Stomach (tissue), 4 donors: ENCODE measurements at regions not wholly inside any gene's neighbourhood (a gene's known extent, or its start where the extent isn't known, plus 50 kb on each side); places are given as distances from the start of the nearest gene placed in this dataset.

Experiments
- CTCF ChIP-seq, 7 experiments: fragments of 450-650 bp in 4 of 7; fragments of 200-600 bp in 3 of 7; sonication (generic) in 3 of 7; IDR thresholded peaks; one replicate each; pipeline ENCODE4 v1.5.1; 2016 to 2019; ENCODE audit warnings: antibody characterized with exemption in 7 of 7, control low read depth in 2 of 7, mild to moderate bottlenecking in 1 of 7
- EP300 ChIP-seq: sonication (generic); formaldehyde crosslinking; IDR thresholded peaks from one replicate; pipeline ENCODE4 v1.6.1; 2017; ENCODE audit warnings: antibody characterized with exemption
- POLR2A ChIP-seq, 4 donors: fragments of 450-650 bp; IDR thresholded peaks; one replicate each; pipeline ENCODE4 v1.6.1; 2016; ENCODE audit warnings: antibody characterized with exemption in 4 of 4, control low read depth in 2 of 4, mild to moderate bottlenecking in 1 of 4, moderate library complexity in 1 of 4
- POLR2AphosphoS5 ChIP-seq, 3 donors: sonication (generic); formaldehyde crosslinking; IDR thresholded peaks; one replicate each; pipeline ENCODE4 v1.6.1; 2016; ENCODE audit warnings: antibody characterized with exemption in 3 of 3

GRCh38 chr7:70872188-70872587, 259.8 kb upstream of the GALNT17 start:
- TF ChIP-seq POLR2A (IDR thresholded peaks at IDR 0.05) (no peak), EP300 (no peak), CTCF (IDR thresholded peaks at IDR 0.05) (no peak), POLR2AphosphoS5 (IDR thresholded peaks at IDR 0.05) (no peak)
